DND-41 (cell line): ENCODE measurements at regions not wholly inside any gene's neighbourhood (a gene's known extent, or its start where the extent isn't known, plus 50 kb on each side); places are given as distances from the start of the nearest gene placed in this dataset.

ENCODE experiments used
- ATAC-seq: fragments of 200-7000 bp; cut with Tn5 transposase; 3 replicates; pipeline ENCODE4 v1.9.1; 2021; ENCODE audit warnings: low read depth; ENCODE audit not compliant: insufficient read depth
- DNase-seq: peaks from one replicate; pipeline ENCODE4 v3.0.0-alpha.2; 2020
- H2AFZ ChIP-seq: 2 replicates; pipeline ENCODE4 v1.6.0; 2012; ENCODE audit warnings: low read depth, low read length
- H3K27ac ChIP-seq: 2 replicates; pipeline ENCODE4 v1.5.1; 2012; ENCODE audit warnings: low read length, inconsistent platforms
- H3K27me3 ChIP-seq: fragments of 200-600 bp; sonication (generic); 2 replicates; pipeline ENCODE4 v1.6.0; 2012; ENCODE audit warnings: low read length, mild to moderate bottlenecking, inconsistent platforms; ENCODE audit not compliant: insufficient read depth, poor library complexity
- H3K36me3 ChIP-seq: 2 replicates; pipeline ENCODE4 v1.5.1; 2012; ENCODE audit warnings: low read length, inconsistent platforms; ENCODE audit not compliant: insufficient read depth
- H3K4me1 ChIP-seq: 2 replicates; pipeline ENCODE4 v1.5.1; 2012; ENCODE audit warnings: mild to moderate bottlenecking, low read length; ENCODE audit not compliant: insufficient read depth
- H3K4me2 ChIP-seq: 2 replicates; pipeline ENCODE4 v1.6.0; 2012; ENCODE audit warnings: mild to moderate bottlenecking, moderate library complexity, low read length, inconsistent platforms; ENCODE audit not compliant: insufficient read depth
- H3K4me3 ChIP-seq, 2 experiments: fragments of 200-600 bp in 1 of 2; shearing (Covaris generic) in 1 of 2; 2 replicates each; pipeline ENCODE4 v1.5.1; 2012 to 2016; ENCODE audit warnings: inconsistent platforms in 2 of 2, low read length in 2 of 2, mild to moderate bottlenecking in 2 of 2, low read depth in 1 of 2, moderate library complexity in 1 of 2
- H3K79me2 ChIP-seq: 2 replicates; pipeline ENCODE4 v1.6.0; 2012; ENCODE audit warnings: low read length, inconsistent platforms; ENCODE audit not compliant: insufficient read depth
- H3K9ac ChIP-seq: 2 replicates; pipeline ENCODE4 v1.6.0; 2012; ENCODE audit warnings: low read depth, mild to moderate bottlenecking, inconsistent platforms, low read length, moderate library complexity
- H3K9me3 ChIP-seq: 2 replicates; pipeline ENCODE4 v1.5.1; 2012; ENCODE audit warnings: low read length, moderate library complexity, mild to moderate bottlenecking, inconsistent platforms; ENCODE audit not compliant: insufficient read depth, severe bottlenecking
- H4K20me1 ChIP-seq: 2 replicates; pipeline ENCODE4 v1.6.0; 2012; ENCODE audit warnings: low read length; ENCODE audit not compliant: insufficient read depth
- EZH2 ChIP-seq: IDR thresholded peaks from 3 replicates; pipeline ENCODE4 v1.6.1; 2012; ENCODE audit warnings: borderline replicate concordance, low read depth, mild to moderate bottlenecking, moderate library complexity, low read length, inconsistent platforms; ENCODE audit not compliant: severe bottlenecking
- TF ChIP-seq, protein P1 (sequence below): IDR thresholded peaks from 2 replicates; pipeline ENCODE4 v1.5.1; 2012; ENCODE audit warnings: borderline replicate concordance, low read length, moderate library complexity, mild to moderate bottlenecking; ENCODE audit not compliant: poor library complexity, severe bottlenecking; ENCODE audit errors: extremely low read depth

- Histone ChIP-seq H4K20me1 (no peaks in the 10 kb centered on the region), H3K4me1 (no peaks in the 10 kb centered on the region), H2AFZ (no peak overlapping the region), H3K36me3 (no peaks in the 10 kb centered on the region), H3K27ac (no peak overlapping the region), H3K4me2 (no peak overlapping the region), H3K27me3 (no peaks in the 10 kb centered on the region), H3K9ac (no peak overlapping the region), H3K4me3 (no peak overlapping the region), H3K79me2 (no peaks in the 10 kb centered on the region), H3K9me3 (no peaks in the 10 kb centered on the region)
- DNase-seq (no peak), ATAC-seq (no peak)
- TF ChIP-seq EZH2 = no peak
- TF ChIP-seq, protein P1, sequence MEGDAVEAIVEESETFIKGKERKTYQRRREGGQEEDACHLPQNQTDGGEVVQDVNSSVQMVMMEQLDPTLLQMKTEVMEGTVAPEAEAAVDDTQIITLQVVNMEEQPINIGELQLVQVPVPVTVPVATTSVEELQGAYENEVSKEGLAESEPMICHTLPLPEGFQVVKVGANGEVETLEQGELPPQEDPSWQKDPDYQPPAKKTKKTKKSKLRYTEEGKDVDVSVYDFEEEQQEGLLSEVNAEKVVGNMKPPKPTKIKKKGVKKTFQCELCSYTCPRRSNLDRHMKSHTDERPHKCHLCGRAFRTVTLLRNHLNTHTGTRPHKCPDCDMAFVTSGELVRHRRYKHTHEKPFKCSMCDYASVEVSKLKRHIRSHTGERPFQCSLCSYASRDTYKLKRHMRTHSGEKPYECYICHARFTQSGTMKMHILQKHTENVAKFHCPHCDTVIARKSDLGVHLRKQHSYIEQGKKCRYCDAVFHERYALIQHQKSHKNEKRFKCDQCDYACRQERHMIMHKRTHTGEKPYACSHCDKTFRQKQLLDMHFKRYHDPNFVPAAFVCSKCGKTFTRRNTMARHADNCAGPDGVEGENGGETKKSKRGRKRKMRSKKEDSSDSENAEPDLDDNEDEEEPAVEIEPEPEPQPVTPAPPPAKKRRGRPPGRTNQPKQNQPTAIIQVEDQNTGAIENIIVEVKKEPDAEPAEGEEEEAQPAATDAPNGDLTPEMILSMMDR = no peak
Measured at GRCh38 chr2:62343636-62344337, 147.9 kb downstream of the B3GNT2 start.

GRCh38 chr2:62343206-62343605, 147.3 kb downstream of the B3GNT2 start:
- ATAC-seq = no peak
- no peak overlapping the region for H3K9ac ChIP-seq
- no peaks in the 10 kb centered on the region for H3K27me3 ChIP-seq
- no peak overlapping the region for H3K4me3 ChIP-seq
- no peaks in the 10 kb centered on the region for H3K36me3 ChIP-seq
- H3K4me1 ChIP-seq = no peaks in the 10 kb centered on the region
- no peak overlapping the region for H2AFZ ChIP-seq
- H3K27ac ChIP-seq = no peak overlapping the region
- H3K4me2 ChIP-seq = no peak overlapping the region
- H4K20me1 ChIP-seq = no peaks in the 10 kb centered on the region
- no peaks in the 10 kb centered on the region for H3K79me2 ChIP-seq
- no peak for DNase-seq
- no peaks in the 10 kb centered on the region for H3K9me3 ChIP-seq
- TF ChIP-seq, protein P1 = no peak
- no peak for TF ChIP-seq EZH2

DNA sequence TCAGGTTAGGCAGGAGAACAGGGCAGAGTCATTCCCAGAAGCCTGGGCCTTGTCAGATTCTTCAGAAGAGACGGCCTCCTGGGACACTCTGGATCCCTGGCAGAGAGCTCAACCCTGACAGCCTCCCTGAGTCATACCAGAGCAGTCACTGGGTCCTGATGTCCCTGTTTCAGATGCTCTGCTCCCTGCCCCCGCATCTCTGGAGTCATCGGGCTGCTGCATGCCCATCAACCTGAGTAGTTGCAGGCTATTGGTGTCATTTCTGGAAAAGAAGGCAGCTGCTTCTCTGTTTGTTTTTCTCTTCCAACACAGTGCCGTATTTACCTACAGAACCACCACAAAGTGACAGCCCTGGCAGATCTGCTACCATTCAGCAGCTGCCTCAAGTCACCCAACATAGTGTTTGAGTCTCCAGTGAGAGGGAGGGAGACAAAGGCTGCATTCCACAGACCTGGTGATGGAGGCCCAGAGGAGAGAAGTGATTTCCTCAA, 145.1 kb downstream of the B3GNT2 start:
- DNase-seq (no peak), ATAC-seq (no peak)
- H3K27me3 ChIP-seq = no peaks in the 10 kb centered on the region
- TF ChIP-seq EZH2 = no peak
- TF ChIP-seq, protein P1 = no peak
- H3K9me3 ChIP-seq = no peaks in the 10 kb centered on the region
- no peak overlapping the region for H3K4me3 ChIP-seq
- H3K79me2 ChIP-seq = no peaks in the 10 kb centered on the region
- H3K27ac ChIP-seq = no peak overlapping the region
- no peak overlapping the region for H3K4me2 ChIP-seq
- no peaks in the 10 kb centered on the region for H3K4me1 ChIP-seq
- H3K9ac ChIP-seq = no peak overlapping the region
- H4K20me1 ChIP-seq = no peaks in the 10 kb centered on the region
- no peaks in the 10 kb centered on the region for H3K36me3 ChIP-seq
- H2AFZ ChIP-seq = no peak overlapping the region

- Histone ChIP-seq H3K4me2 (no peak overlapping the region), H3K9me3 (no peaks in the 10 kb centered on the region), H3K36me3 (no peaks in the 10 kb centered on the region), H3K9ac (no peak overlapping the region), H4K20me1 (no peaks in the 10 kb centered on the region), H3K27me3 (no peaks in the 10 kb centered on the region), H2AFZ (no peak overlapping the region), H3K79me2 (no peaks in the 10 kb centered on the region), H3K4me1 (no peaks in the 10 kb centered on the region), H3K4me3 (no peak overlapping the region), H3K27ac (no peak overlapping the region)
- ATAC-seq (no peak), DNase-seq (no peak)
- no peak for TF ChIP-seq EZH2
- TF ChIP-seq, protein P1 = no peak
Measured at GRCh38 chr2:62339837-62340236, 143.9 kb downstream of the B3GNT2 start.
